ENCODE measurements at regions not wholly inside any gene's neighbourhood (a gene's known extent, or its start where the extent isn't known, plus 50 kb on each side); places are given as distances from the start of the nearest gene placed in this dataset.

- no peaks in the 10 kb centered on the region for H3K9me2 ChIP-seq (replicated peaks; ENCODE audit: low read length)
- no peak overlapping the region for H3K4me3 ChIP-seq (ENCODE audit: low read length)
- ChIA-PET CTCF (no interaction called here), POLR2A (ENCODE audit: unreplicated experiment) (no interaction called here)
- H3K27me3 ChIP-seq (ENCODE audit: low read length), result no peaks in the 10 kb centered on the region
- TF ChIP-seq CTCF (conservative IDR thresholded peaks at IDR 0.05; ENCODE audit: low read depth, low read length) (no peak), EZH2 (IDR thresholded peaks at IDR 0.05; ENCODE audit: low read length, unreplicated experiment) (no peak), EZH2phosphoT487 (IDR thresholded peaks at IDR 0.05; ENCODE audit: borderline replicate concordance, low read length) (no peak)
- H3K79me2 ChIP-seq (ENCODE audit: low read length), result no peaks in the 10 kb centered on the region
- peak; percentile 85 for DNase-seq
- no peaks in the 10 kb centered on the region for H3F3A ChIP-seq (ENCODE audit: low read length, unreplicated experiment)
- H3K4me2 ChIP-seq (ENCODE audit: low read length), result peak overlapping the region; percentile 10; the same call in 1 of the 2 replicates
- no TSS peak for BruUV-seq (replicated peaks)
- H3K27ac ChIP-seq (ENCODE audit: low read length), result no peak overlapping the region
- no peaks in the 10 kb centered on the region for H3K36me3 ChIP-seq (ENCODE audit: low read depth, low read length)
- no peaks in the 10 kb centered on the region for H4K20me1 ChIP-seq (ENCODE audit: low read length)
- no peak overlapping the region for H2AFZ ChIP-seq (ENCODE audit: low read length)
- H3K4me1 ChIP-seq (ENCODE audit: insufficient read depth, low read length), result peaks cover 17% of the 10 kb centered on the region
- intact Hi-C loops (cut with micrococcal nuclease), result no loop called here
- H3K9me3 ChIP-seq (ENCODE audit: low read length), result no peaks in the 10 kb centered on the region
- no peak overlapping the region for H3K9ac ChIP-seq (ENCODE audit: low read length)
- peak; percentile 91 for ATAC-seq
These were observed 248.1 kb upstream of the BCHE start for GRCh38 chr3:166085164-166085856.

GRCh38 chr3:166080096-166080495 lies 242.9 kb upstream of the BCHE start:
- no peak overlapping the region for H3K9ac ChIP-seq (ENCODE audit: low read length)
- H3K36me3 ChIP-seq (ENCODE audit: low read depth, low read length), result no peaks in the 10 kb centered on the region
- no peak for DNase-seq
- no peak overlapping the region for H3K4me3 ChIP-seq (ENCODE audit: low read length)
- H4K20me1 ChIP-seq (ENCODE audit: low read length), result no peaks in the 10 kb centered on the region
- intact Hi-C loops (cut with micrococcal nuclease), result no loop called here
- H3K4me1 ChIP-seq (ENCODE audit: insufficient read depth, low read length), result peaks cover 5% of the 10 kb centered on the region
- BruUV-seq (replicated peaks), result no TSS peak
- no peak for ATAC-seq
- POLR2A ChIA-PET (ENCODE audit: unreplicated experiment), result no interaction called here
- H3K27me3 ChIP-seq (ENCODE audit: low read length), result no peaks in the 10 kb centered on the region
- H3K9me3 ChIP-seq (ENCODE audit: low read length), result no peaks in the 10 kb centered on the region
- CTCF ChIA-PET, result no interaction called here
- TF ChIP-seq CTCF (conservative IDR thresholded peaks at IDR 0.05; ENCODE audit: low read depth, low read length) (no peak), EZH2 (IDR thresholded peaks at IDR 0.05; ENCODE audit: low read length, unreplicated experiment) (no peak), EZH2phosphoT487 (IDR thresholded peaks at IDR 0.05; ENCODE audit: borderline replicate concordance, low read length) (no peak)
- H3K4me2 ChIP-seq (ENCODE audit: low read length), result no peak overlapping the region
- H2AFZ ChIP-seq (ENCODE audit: low read length), result no peak overlapping the region
- H3F3A ChIP-seq (ENCODE audit: low read length, unreplicated experiment), result no peaks in the 10 kb centered on the region
- H3K79me2 ChIP-seq (ENCODE audit: low read length), result no peaks in the 10 kb centered on the region
- H3K9me2 ChIP-seq (replicated peaks; ENCODE audit: low read length), result no peaks in the 10 kb centered on the region
- no peak overlapping the region for H3K27ac ChIP-seq (ENCODE audit: low read length)

- Histone ChIP-seq H3K27ac (ENCODE audit: low read length) (no peak overlapping the region), H3K79me2 (ENCODE audit: low read length) (no peaks in the 10 kb centered on the region), H3F3A (ENCODE audit: low read length, unreplicated experiment) (no peaks in the 10 kb centered on the region), H3K36me3 (ENCODE audit: low read depth, low read length) (no peaks in the 10 kb centered on the region), H2AFZ (ENCODE audit: low read length) (no peak overlapping the region), H3K9ac (ENCODE audit: low read length) (no peak overlapping the region), H3K27me3 (ENCODE audit: low read length) (no peaks in the 10 kb centered on the region), H4K20me1 (ENCODE audit: low read length) (no peaks in the 10 kb centered on the region), H3K9me3 (ENCODE audit: low read length) (no peaks in the 10 kb centered on the region), H3K4me2 (ENCODE audit: low read length) (no peak overlapping the region), H3K4me3 (ENCODE audit: low read length) (no peak overlapping the region), H3K9me2 (replicated peaks; ENCODE audit: low read length) (no peaks in the 10 kb centered on the region), H3K4me1 (ENCODE audit: insufficient read depth, low read length) (no peaks in the 10 kb centered on the region)
- CTCF ChIA-PET, result no interaction called here
- ATAC-seq (no peak), DNase-seq (no peak)
- intact Hi-C loops (cut with micrococcal nuclease), result no loop called here
- POLR2A ChIA-PET (ENCODE audit: unreplicated experiment), result no interaction called here
- no TSS peak for BruUV-seq (replicated peaks)
- TF ChIP-seq CTCF (conservative IDR thresholded peaks at IDR 0.05; ENCODE audit: low read depth, low read length) (no peak), EZH2 (IDR thresholded peaks at IDR 0.05; ENCODE audit: low read length, unreplicated experiment) (no peak), EZH2phosphoT487 (IDR thresholded peaks at IDR 0.05; ENCODE audit: borderline replicate concordance, low read length) (no peak)
These were observed 234.6 kb upstream of the BCHE start for GRCh38 chr3:166071831-166072230.
